Gastrocnemius medialis (tissue), 4 donors: ENCODE measurements at regions not wholly inside any gene's neighbourhood (a gene's known extent, or its start where the extent isn't known, plus 50 kb on each side); places are given as distances from the start of the nearest gene placed in this dataset.

Experiments used
- ATAC-seq, 2 donors: fragments of 150-250 bp; one replicate each; pipeline ENCODE4 v1.9.1; 2016
- DNase-seq, 2 donors: peaks; one replicate each; pipeline ENCODE4 v3.0.0-alpha.2; 2019
- H3K27ac ChIP-seq, 4 donors: fragments of 200-600 bp; sonication (generic); 1 replicate in 1 of 4; 2 replicates in 3 of 4; pipeline ENCODE4 v1.5.1; 2016 to 2018; ENCODE audit warnings: mild to moderate bottlenecking in 2 of 4, moderate library complexity in 1 of 4
- H3K27me3 ChIP-seq, 3 donors: fragments of 200-600 bp; sonication (generic) in 2 of 3; 1 replicate in 1 of 3; 2 replicates in 2 of 3; pipeline versions ENCODE4 v1.5.1 to v1.6.0; 2016 to 2019; ENCODE audit warnings: mild to moderate bottlenecking in 1 of 3, moderate library complexity in 1 of 3
- H3K36me3 ChIP-seq, 2 donors: fragments of 200-600 bp; sonication (generic) in 1 of 2; one replicate each; pipeline ENCODE4 v1.5.1; 2017 to 2018
- H3K4me1 ChIP-seq, 2 donors: fragments of 200-600 bp; sonication (generic) in 1 of 2; one replicate each; pipeline ENCODE4 v1.5.1; 2016 to 2017; ENCODE audit warnings: mild to moderate bottlenecking in 2 of 2
- H3K4me3 ChIP-seq, 4 donors: fragments of 200-600 bp; sonication (generic) in 3 of 4; 1 replicate in 1 of 4; 2 replicates in 3 of 4; pipeline ENCODE4 v1.5.1; 2016 to 2019; ENCODE audit warnings: mild to moderate bottlenecking in 2 of 4
- H3K9me3 ChIP-seq, 3 donors: fragments of 200-600 bp; sonication (generic) in 2 of 3; 1 replicate in 1 of 3; 2 replicates in 2 of 3; pipeline ENCODE4 v1.5.1; 2016 to 2019
- CTCF ChIP-seq, 5 experiments: fragments of 450-650 bp in 3 of 5; fragments of 200-600 bp in 2 of 5; sonication (generic) in 2 of 5; IDR thresholded peaks in 4 of 5; conservative IDR thresholded peaks in 1 of 5; 1 replicate in 4 of 5; 2 replicates in 1 of 5; pipeline ENCODE4 v1.5.1; 2016 to 2019; ENCODE audit warnings: antibody characterized with exemption in 5 of 5, mild to moderate bottlenecking in 3 of 5, moderate library complexity in 3 of 5
- POLR2A ChIP-seq, 2 donors: fragments of 450-650 bp; IDR thresholded peaks; one replicate each; pipeline ENCODE4 v1.6.1; 2017; ENCODE audit warnings: antibody characterized with exemption in 2 of 2, mild to moderate bottlenecking in 2 of 2, moderate library complexity in 2 of 2
- in situ Hi-C, 4 donors: fragments of 200-750 bp; cut with MboI; loops; one replicate each; pipeline versions ENCODE4 v1.15.0 to v1.8.0; 2017; ENCODE audit warnings: low sequenced_read_pairs in 4 of 4
- intact Hi-C: fragments of 100-400 bp; cut with DNase I; formaldehyde crosslinking; loops from one replicate; pipeline ENCODE4 v1.15.1; 2023; ENCODE audit warnings: low total_unique reads

GRCh38 chr10:111953949-111954348 lies 229.6 kb downstream of the GPAM start:
- no peaks in the 10 kb centered on the region for H3K9me3 ChIP-seq
- H3K27me3 ChIP-seq = no peaks in the 10 kb centered on the region
- intact Hi-C loops (no loop called here), in situ Hi-C loops (no loop called here)
- ATAC-seq (no peak), DNase-seq (no peak)
- no peak overlapping the region for H3K4me3 ChIP-seq
- H3K27ac ChIP-seq = no peak overlapping the region
- no peaks in the 10 kb centered on the region for H3K4me1 ChIP-seq
- TF ChIP-seq CTCF (IDR thresholded peaks at IDR 0.05 in 4 of 5, conservative IDR thresholded peaks at IDR 0.05 in 1 of 5) (no peak), POLR2A (IDR thresholded peaks at IDR 0.05) (no peak)
- no peaks in the 10 kb centered on the region for H3K36me3 ChIP-seq

GRCh38 chr10:111954386-111954785 lies 229.2 kb downstream of the GPAM start:
- intact Hi-C loops = no loop called here
- Histone ChIP-seq H3K9me3 (no peaks in the 10 kb centered on the region), H3K36me3 (no peaks in the 10 kb centered on the region), H3K4me3 (no peak overlapping the region), H3K27ac (no peak overlapping the region), H3K27me3 (no peaks in the 10 kb centered on the region), H3K4me1 (no peaks in the 10 kb centered on the region)
- TF ChIP-seq CTCF (IDR thresholded peaks at IDR 0.05 in 4 of 5, conservative IDR thresholded peaks at IDR 0.05 in 1 of 5) (no peak), POLR2A (IDR thresholded peaks at IDR 0.05) (no peak)
- ATAC-seq (no peak), DNase-seq (no peak)
- in situ Hi-C loops = no loop called here

GRCh38 chr10:111956841-111957240 lies 226.7 kb downstream of the GPAM start:
- in situ Hi-C loops = no loop called here
- no peak for ATAC-seq
- no peaks in the 10 kb centered on the region for H3K9me3 ChIP-seq

GRCh38 chr10:111962951-111963350 lies 220.6 kb downstream of the GPAM start:
- H3K4me1 ChIP-seq = no peaks in the 10 kb centered on the region
- DNase-seq (no peak), ATAC-seq (no peak)
- H3K27me3 ChIP-seq = no peaks in the 10 kb centered on the region
- H3K4me3 ChIP-seq = no peak overlapping the region
- TF ChIP-seq POLR2A (IDR thresholded peaks at IDR 0.05) (no peak), CTCF (IDR thresholded peaks at IDR 0.05 in 4 of 5, conservative IDR thresholded peaks at IDR 0.05 in 1 of 5) (no peak)
- H3K9me3 ChIP-seq = no peaks in the 10 kb centered on the region
- in situ Hi-C loops (no loop called here), intact Hi-C loops (no loop called here)
- no peaks in the 10 kb centered on the region for H3K36me3 ChIP-seq
- H3K27ac ChIP-seq = no peak overlapping the region

More at GRCh38 chr10:111956841-111957240, 226.7 kb downstream of the GPAM start:
- intact Hi-C loops = no loop called here
- Histone ChIP-seq H3K4me1 (no peaks in the 10 kb centered on the region), H3K36me3 (no peaks in the 10 kb centered on the region), H3K4me3 (no peak overlapping the region), H3K27me3 (no peaks in the 10 kb centered on the region), H3K27ac (no peak overlapping the region)
- no peak for DNase-seq
- TF ChIP-seq CTCF (IDR thresholded peaks at IDR 0.05 in 4 of 5, conservative IDR thresholded peaks at IDR 0.05 in 1 of 5) = no peak
- no peak for TF ChIP-seq POLR2A (IDR thresholded peaks at IDR 0.05)

- Histone ChIP-seq H3K4me1 (no peaks in the 10 kb centered on the region), H3K4me3 (no peak overlapping the region), H3K9me3 (no peaks in the 10 kb centered on the region), H3K27ac (no peak overlapping the region), H3K27me3 (no peaks in the 10 kb centered on the region), H3K36me3 (no peaks in the 10 kb centered on the region)
- TF ChIP-seq CTCF (IDR thresholded peaks at IDR 0.05 in 4 of 5, conservative IDR thresholded peaks at IDR 0.05 in 1 of 5) = no peak
- TF ChIP-seq POLR2A (IDR thresholded peaks at IDR 0.05) = no peak
- in situ Hi-C loops = no loop called here
- ATAC-seq (no peak), DNase-seq (no peak)
- intact Hi-C loops = no loop called here
Measured at GRCh38 chr10:111967116-111967515, 216.4 kb downstream of the GPAM start.
